NT2/D1 (cell line): ENCODE measurements at regions not wholly inside any gene's neighbourhood (a gene's known extent, or its start where the extent isn't known, plus 50 kb on each side); places are given as distances from the start of the nearest gene placed in this dataset.

Source experiments
- DNase-seq: peaks from one replicate; pipeline ENCODE4 v3.0.0-alpha.2; 2011; ENCODE audit warnings: low read depth, low spot score
- H3K27me3 ChIP-seq: 2 replicates; pipeline ENCODE4 v1.6.0; 2011; ENCODE audit warnings: mild to moderate bottlenecking; ENCODE audit not compliant: insufficient read length, insufficient read depth
- H3K36me3 ChIP-seq: 2 replicates; pipeline ENCODE4 v1.6.1; 2011; ENCODE audit warnings: mild to moderate bottlenecking, low read length, mixed read lengths; ENCODE audit not compliant: insufficient read depth, insufficient read length
- H3K4me1 ChIP-seq: 2 replicates; pipeline ENCODE4 v1.5.1; 2011; ENCODE audit not compliant: insufficient read depth, insufficient read length
- H3K4me3 ChIP-seq: 2 replicates; pipeline ENCODE4 v1.5.1; 2011; ENCODE audit warnings: low read depth; ENCODE audit not compliant: insufficient read length
- H3K9ac ChIP-seq: 2 replicates; pipeline ENCODE4 v1.6.0; 2011; ENCODE audit warnings: low read depth; ENCODE audit not compliant: insufficient read length
- H3K9me3 ChIP-seq: 2 replicates; pipeline ENCODE4 v1.5.1; 2011; ENCODE audit warnings: mild to moderate bottlenecking, low read length; ENCODE audit not compliant: insufficient read depth
- SUZ12 ChIP-seq: IDR thresholded peaks from 2 replicates; pipeline ENCODE4 v1.6.1; 2011; ENCODE audit not compliant: insufficient read length, insufficient read depth; ENCODE audit errors: extremely low read depth
- YY1 ChIP-seq: IDR thresholded peaks from 2 replicates; pipeline ENCODE4 v1.6.1; 2011; ENCODE audit not compliant: insufficient read length, insufficient read depth
- ZNF274 ChIP-seq: IDR thresholded peaks from 2 replicates; pipeline ENCODE4 v1.6.1; 2011; ENCODE audit warnings: mild to moderate bottlenecking, low read depth, low read length

GRCh38 chr6:11426571-11426970 lies 111.0 kb upstream of the TMEM170B start:
- no peaks in the 10 kb centered on the region for H3K27me3 ChIP-seq
- DNase-seq = no peak
- no peak overlapping the region for H3K9ac ChIP-seq
- H3K4me1 ChIP-seq = peaks cover 12% of the 10 kb centered on the region
- 0 out of 2 replicates have a peak, but pooled peaks cover 3% of the 10 kb centered on the region for H3K9me3 ChIP-seq
- H3K36me3 ChIP-seq = no peaks in the 10 kb centered on the region
- no peak for TF ChIP-seq YY1
- no peak for TF ChIP-seq SUZ12
- TF ChIP-seq ZNF274 = no peak
- no peak overlapping the region for H3K4me3 ChIP-seq

- H3K4me3 ChIP-seq = no peak overlapping the region
- H3K27me3 ChIP-seq = no peaks in the 10 kb centered on the region
- H3K36me3 ChIP-seq = no peaks in the 10 kb centered on the region
- DNase-seq = no peak
- H3K9me3 ChIP-seq = 0 out of 2 replicates have a peak, but pooled peaks cover 10% of the 10 kb centered on the region
- H3K4me1 ChIP-seq = peaks cover 9% of the 10 kb centered on the region
- H3K9ac ChIP-seq = no peak overlapping the region
- TF ChIP-seq SUZ12 = no peak
- no peak for TF ChIP-seq YY1
- TF ChIP-seq ZNF274 = no peak
Measured at GRCh38 chr6:11425876-11426275, 111.7 kb upstream of the TMEM170B start.

- no peak for TF ChIP-seq ZNF274
- TF ChIP-seq SUZ12 = no peak
- TF ChIP-seq YY1 = no peak
- Histone ChIP-seq H3K27me3 (no peaks in the 10 kb centered on the region), H3K9me3 (0 out of 2 replicates have a peak, but pooled peaks cover 11% of the 10 kb centered on the region), H3K4me1 (peaks cover 9% of the 10 kb centered on the region), H3K4me3 (no peak overlapping the region), H3K36me3 (no peaks in the 10 kb centered on the region), H3K9ac (no peak overlapping the region)
- no peak for DNase-seq
Measured at GRCh38 chr6:11425431-11425871, 112.1 kb upstream of the TMEM170B start.

- no peak overlapping the region for H3K4me3 ChIP-seq
- no peak for TF ChIP-seq YY1
- TF ChIP-seq ZNF274 = no peak
- TF ChIP-seq SUZ12 = no peak
- H3K4me1 ChIP-seq = peaks cover 7% of the 10 kb centered on the region
- DNase-seq = no peak
- H3K27me3 ChIP-seq = no peaks in the 10 kb centered on the region
- H3K36me3 ChIP-seq = no peaks in the 10 kb centered on the region
- H3K9me3 ChIP-seq = 0 out of 2 replicates have a peak, but pooled peaks cover 11% of the 10 kb centered on the region
- H3K9ac ChIP-seq = no peak overlapping the region
Measured at GRCh38 chr6:11424395-11425034, 113.0 kb upstream of the TMEM170B start.

GRCh38 chr6:11423667-11424066 lies 113.9 kb upstream of the TMEM170B start:
- Histone ChIP-seq H3K4me1 (peaks cover 7% of the 10 kb centered on the region), H3K9me3 (0 out of 2 replicates have a peak, but pooled peaks cover 11% of the 10 kb centered on the region), H3K36me3 (no peaks in the 10 kb centered on the region), H3K27me3 (no peaks in the 10 kb centered on the region), H3K9ac (no peak overlapping the region), H3K4me3 (no peak overlapping the region)
- TF ChIP-seq YY1 (no peak), ZNF274 (no peak), SUZ12 (no peak)
- no peak for DNase-seq

- no peaks in the 10 kb centered on the region for H3K27me3 ChIP-seq
- H3K9ac ChIP-seq = no peak overlapping the region
- H3K36me3 ChIP-seq = no peaks in the 10 kb centered on the region
- TF ChIP-seq YY1 = no peak
- TF ChIP-seq ZNF274 = no peak
- no peak for TF ChIP-seq SUZ12
- no peak for DNase-seq
- H3K9me3 ChIP-seq = 0 out of 2 replicates have a peak, but pooled peaks cover 11% of the 10 kb centered on the region
- no peak overlapping the region for H3K4me3 ChIP-seq
- peaks cover 7% of the 10 kb centered on the region for H3K4me1 ChIP-seq
Measured at GRCh38 chr6:11423072-11423471, 114.5 kb upstream of the TMEM170B start.

GRCh38 chr6:11419763-11420453 lies 117.6 kb upstream of the TMEM170B start:
- no peaks in the 10 kb centered on the region for H3K27me3 ChIP-seq
- H3K36me3 ChIP-seq = no peaks in the 10 kb centered on the region
- H3K4me3 ChIP-seq = no peak overlapping the region
- peaks cover 26% of the 10 kb centered on the region; the same call in 1 of the 2 replicates for H3K9me3 ChIP-seq
- peaks cover 2% of the 10 kb centered on the region for H3K4me1 ChIP-seq
- DNase-seq = no peak
- no peak overlapping the region for H3K9ac ChIP-seq
- TF ChIP-seq SUZ12 (no peak), ZNF274 (no peak), YY1 (no peak)
